ENCODE measurements at regions not wholly inside any gene's neighbourhood (a gene's known extent, or its start where the extent isn't known, plus 50 kb on each side); places are given as distances from the start of the nearest gene placed in this dataset.

GRCh38 chr7:56290548-56290947 is 174.3 kb upstream of the NUPR2 start:
- no peak for DNase-seq (ENCODE audit: low read depth)
- no peak for TF ChIP-seq CTCF (conservative IDR thresholded peaks at IDR 0.05; ENCODE audit: low read length)
- no peak overlapping the region for H3K4me3 ChIP-seq (ENCODE audit: low read length)

- no peak for DNase-seq (ENCODE audit: low read depth)
- TF ChIP-seq CTCF (conservative IDR thresholded peaks at IDR 0.05; ENCODE audit: low read length) = no peak
- H3K4me3 ChIP-seq (ENCODE audit: low read length) = no peak overlapping the region
Observed at GRCh38 chr7:56287429-56288138, 171.4 kb upstream of the NUPR2 start.

GRCh38 chr7:56256108-56256507 is 139.9 kb upstream of the NUPR2 start:
- no peak for DNase-seq (ENCODE audit: low read depth)
- no peak for TF ChIP-seq CTCF (conservative IDR thresholded peaks at IDR 0.05; ENCODE audit: low read length)
- H3K4me3 ChIP-seq (ENCODE audit: low read length) = no peak overlapping the region

- no peak overlapping the region for H3K4me3 ChIP-seq (ENCODE audit: low read length)
- DNase-seq (ENCODE audit: low read depth) = no peak
- no peak for TF ChIP-seq CTCF (conservative IDR thresholded peaks at IDR 0.05; ENCODE audit: low read length)
Observed at GRCh38 chr7:56250135-56250534, 133.9 kb upstream of the NUPR2 start.

GRCh38 chr7:56229631-56230030 is 113.4 kb upstream of the NUPR2 start:
- DNase-seq (ENCODE audit: low read depth) = no peak
- no peak for TF ChIP-seq CTCF (conservative IDR thresholded peaks at IDR 0.05; ENCODE audit: low read length)
- H3K4me3 ChIP-seq (ENCODE audit: low read length) = no peak overlapping the region

- no peak overlapping the region for H3K4me3 ChIP-seq (ENCODE audit: low read length)
- no peak for TF ChIP-seq CTCF (conservative IDR thresholded peaks at IDR 0.05; ENCODE audit: low read length)
- no peak for DNase-seq (ENCODE audit: low read depth)
Observed at GRCh38 chr7:56222866-56223265, 106.6 kb upstream of the NUPR2 start.

- TF ChIP-seq CTCF (conservative IDR thresholded peaks at IDR 0.05; ENCODE audit: low read length) = no peak
- no peak overlapping the region for H3K4me3 ChIP-seq (ENCODE audit: low read length)
- DNase-seq (ENCODE audit: low read depth) = no peak
Observed at GRCh38 chr7:56219017-56219416, 102.8 kb upstream of the NUPR2 start.

All from AG10803 (cell line).